IPS-NIHi7 (cell line): ENCODE measurements at regions not wholly inside any gene's neighbourhood (a gene's known extent, or its start where the extent isn't known, plus 50 kb on each side); places are given as distances from the start of the nearest gene placed in this dataset.
"Not testable (repeated sequence)": the region's sequence is repeated elsewhere in the genome, so short reads cannot be mapped to it uniquely, and the experiment has no call there.

Experiments used
- DNase-seq: peaks from one replicate; pipeline ENCODE4 v3.0.0; 2012; ENCODE audit warnings: mixed read lengths; ENCODE audit errors: extremely low spot score

DNA sequence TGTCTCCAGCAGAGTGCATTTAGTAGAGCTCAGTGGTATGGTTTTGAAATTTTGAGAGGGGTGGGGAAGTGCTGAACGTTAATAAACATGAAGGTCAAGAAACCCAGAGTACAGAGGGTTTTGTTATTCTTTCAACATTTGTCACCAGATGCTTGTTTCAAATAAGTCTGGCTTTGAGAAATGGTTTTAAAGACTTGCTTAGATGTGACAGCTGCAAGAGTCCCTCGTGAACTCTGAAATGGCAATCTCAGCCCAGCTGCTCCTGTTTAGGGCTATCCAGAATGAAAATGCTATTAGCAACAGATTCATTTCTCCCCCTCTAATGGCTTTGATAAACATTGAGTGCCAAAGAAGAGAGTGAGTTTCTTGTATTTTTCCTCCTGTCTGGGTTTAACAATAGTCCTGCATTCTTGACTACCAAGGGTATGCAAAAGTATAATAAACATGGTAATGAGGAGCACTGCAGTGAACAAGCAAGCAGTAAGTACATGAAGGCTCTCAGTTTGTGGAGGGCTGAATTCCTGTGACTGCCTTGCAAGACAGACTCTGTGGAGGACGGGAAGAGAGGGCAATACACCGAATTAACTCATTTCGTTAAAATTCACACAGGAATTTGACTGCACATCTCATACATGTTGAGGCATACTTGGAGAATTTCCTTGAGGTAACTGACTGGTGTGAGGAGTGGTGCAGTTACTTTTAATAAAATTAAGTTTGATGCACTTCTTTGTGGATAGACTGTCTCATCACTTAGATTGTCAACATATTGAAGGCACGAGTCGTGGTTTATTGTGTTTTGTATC lies 490.9 kb downstream of the REEP3 start:
- DNase-seq = no peak

DNA sequence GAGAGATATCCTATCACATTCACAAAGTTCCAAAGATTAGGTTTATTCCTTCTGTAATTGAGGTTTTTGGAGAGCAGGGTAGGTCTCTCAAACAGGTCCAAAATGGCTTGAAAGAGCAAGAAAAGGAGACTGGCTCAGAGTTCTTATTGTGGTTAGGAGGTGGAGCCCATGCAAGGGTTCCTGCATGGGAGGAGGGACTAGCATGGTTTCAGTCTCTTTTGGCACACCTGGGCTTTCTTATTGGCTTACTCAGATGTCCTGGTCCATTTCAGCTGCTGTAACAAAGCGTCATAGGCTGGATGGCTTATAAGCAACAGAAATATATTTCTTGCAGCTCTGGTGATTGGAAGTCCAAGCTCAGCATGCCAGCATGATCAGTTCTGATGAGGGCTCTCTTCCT lies 493.1 kb downstream of the REEP3 start:
- DNase-seq = no peak

DNA sequence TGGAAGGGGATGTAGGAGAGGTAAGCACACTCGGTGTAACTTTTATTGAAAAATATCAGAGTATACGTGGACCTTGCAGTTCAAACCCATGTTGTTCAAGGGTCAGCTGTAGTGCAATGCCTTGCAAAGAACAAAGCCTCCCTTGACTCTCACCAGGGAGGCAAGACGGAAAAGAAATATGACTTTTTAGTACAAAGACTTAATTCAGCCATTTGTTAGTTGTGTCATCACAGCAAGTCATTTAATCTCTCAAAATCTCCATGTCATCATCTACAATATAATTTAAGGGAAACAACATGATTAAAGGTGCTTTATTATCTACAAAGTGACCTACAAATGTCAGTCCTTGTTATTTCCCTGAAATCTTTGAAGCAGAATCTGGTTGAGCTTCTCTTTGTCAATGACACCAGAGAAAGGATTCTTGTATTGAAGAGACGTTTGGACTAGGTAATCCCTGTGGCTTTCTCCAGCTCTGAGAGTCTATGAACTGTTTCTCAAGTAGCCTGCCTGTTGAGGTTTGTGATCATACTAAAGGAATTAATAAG lies 502.8 kb downstream of the REEP3 start:
- DNase-seq = no peak

DNA sequence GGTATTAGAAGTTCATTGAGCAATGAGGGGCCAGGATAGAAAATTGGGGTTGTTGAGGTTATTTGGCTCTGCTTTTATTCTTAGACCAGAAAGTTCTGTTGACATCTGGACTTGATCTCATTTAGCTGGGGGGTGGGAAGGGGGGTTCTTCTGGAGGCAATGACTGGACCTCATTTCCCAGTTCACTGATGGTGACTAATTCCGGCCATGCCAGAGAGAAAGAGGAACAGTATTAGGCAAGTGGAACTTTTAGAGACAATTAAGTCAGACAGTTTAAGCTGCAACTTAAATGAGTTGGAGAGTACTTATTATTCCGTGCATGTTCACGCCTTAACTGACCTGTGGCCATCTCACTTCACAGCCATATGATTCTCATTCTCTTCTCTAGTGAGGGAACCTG lies 512.5 kb downstream of the REEP3 start:
- no peak for DNase-seq

DNA sequence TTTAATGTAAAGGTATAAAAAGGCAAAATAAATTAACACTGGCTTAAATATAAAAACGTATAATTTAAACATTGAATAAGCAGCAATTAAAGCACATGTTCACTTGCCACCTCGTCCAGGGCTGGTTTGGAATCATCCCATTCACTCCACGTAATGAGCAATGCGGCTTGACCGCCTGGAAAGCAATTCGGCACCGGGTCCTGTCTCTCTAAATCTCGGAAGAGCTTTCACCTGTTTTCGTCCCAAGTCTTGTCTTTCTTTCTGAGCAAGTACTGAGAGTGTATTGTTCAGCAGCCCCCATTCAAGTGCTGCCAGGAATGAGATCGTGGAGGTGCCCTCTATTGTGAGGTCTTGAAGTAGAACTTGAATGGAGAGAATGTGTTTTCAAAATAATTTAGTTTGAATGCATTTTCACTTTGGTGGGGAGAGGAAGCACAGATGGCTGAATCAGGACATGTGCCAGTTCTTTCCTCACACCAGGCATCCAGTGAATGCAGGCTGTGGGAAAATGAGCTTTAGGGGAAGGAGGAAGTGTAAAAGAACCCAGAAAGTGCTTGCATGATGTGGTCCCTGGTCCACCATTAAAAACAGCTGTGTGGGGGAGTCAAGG lies 515.2 kb downstream of the REEP3 start:
- no peak for DNase-seq

DNA sequence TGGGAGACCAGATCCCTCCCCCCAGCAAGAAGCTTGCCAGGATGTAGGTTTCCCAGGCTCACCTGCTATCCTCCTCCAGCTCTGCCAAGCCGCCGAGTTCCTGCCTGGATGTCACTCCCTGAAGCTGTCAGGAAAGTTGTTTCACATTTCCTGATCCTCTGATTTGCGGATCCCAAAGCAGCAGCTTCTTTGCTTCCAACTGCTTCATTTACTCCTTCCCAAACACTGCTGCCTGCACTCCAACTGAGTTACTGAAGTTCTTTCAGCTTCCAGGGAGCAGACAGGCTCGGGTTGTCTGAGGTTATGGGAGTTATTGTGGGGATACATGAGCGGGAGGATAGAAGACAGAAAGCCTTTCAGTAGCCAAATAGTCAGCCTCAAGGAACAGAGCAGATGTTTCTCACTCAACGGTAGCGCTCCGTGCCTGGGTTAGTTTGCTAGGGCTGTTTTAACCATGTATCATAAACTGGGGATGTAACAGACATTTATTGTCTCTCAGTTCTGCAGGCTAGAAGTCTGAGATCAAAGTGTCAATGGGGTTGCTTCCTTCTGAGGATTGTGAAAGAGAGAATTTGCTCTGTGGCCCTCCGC lies 516.0 kb downstream of the REEP3 start:
- DNase-seq = no peak

DNA sequence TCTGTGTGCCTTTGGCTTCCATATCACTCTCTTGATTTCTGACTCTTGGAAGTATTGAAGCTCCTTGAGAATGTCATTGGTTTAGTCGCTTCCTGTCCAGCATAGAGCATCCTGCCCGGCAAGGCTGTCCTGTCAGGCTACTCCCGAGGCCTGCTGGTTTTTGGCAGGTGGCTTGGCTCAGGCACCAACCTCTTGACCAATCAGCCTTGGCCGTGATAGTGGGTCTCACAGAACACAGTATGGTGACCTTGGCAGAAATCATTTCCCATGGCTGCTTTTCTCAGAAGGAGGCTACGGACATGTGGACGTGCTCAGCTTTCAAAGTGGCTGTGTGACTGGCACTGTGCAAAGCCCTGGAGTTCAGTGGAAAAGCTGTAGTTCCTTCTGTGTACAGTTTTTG lies 516.9 kb downstream of the REEP3 start:
- DNase-seq = no peak

DNA sequence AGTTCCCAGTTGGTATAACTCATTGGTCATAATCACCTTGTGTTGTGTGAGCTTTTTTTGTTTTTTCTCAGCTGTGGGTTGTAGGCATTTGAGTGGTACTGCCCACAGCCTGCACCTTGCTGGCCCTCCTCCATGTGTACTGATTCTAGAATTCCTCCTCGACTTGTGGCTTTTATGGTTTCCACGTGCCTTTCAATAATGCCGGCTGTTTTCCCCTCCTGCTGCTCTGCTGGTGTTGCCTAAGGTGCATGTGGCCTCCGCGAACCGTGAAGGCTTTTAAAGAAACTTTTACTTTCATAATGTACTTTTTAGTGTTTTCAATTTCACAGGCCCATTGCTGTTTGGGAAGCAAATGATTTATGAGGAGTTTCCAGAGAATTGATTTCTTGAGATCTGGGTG lies 518.0 kb downstream of the REEP3 start:
- DNase-seq = no peak

DNA sequence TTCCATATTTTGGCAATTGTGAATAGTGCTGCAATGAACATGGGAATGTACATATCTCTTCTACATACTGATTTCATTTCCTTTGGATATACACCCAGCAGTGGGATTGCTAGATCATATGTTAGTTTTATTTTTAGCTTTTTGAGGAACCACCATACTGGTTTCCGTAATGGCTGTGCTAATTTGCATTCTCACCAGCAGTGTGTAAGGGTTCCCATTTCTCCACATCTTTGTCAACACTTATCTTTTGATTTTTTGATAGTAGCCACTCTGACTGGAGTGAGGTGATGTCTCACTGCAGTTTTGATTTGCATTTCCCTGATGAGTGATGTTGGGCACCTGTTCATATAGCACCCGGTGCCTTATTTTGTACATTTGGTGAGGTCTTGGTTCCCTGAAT lies 519.6 kb downstream of the REEP3 start:
- no peak for DNase-seq

DNA sequence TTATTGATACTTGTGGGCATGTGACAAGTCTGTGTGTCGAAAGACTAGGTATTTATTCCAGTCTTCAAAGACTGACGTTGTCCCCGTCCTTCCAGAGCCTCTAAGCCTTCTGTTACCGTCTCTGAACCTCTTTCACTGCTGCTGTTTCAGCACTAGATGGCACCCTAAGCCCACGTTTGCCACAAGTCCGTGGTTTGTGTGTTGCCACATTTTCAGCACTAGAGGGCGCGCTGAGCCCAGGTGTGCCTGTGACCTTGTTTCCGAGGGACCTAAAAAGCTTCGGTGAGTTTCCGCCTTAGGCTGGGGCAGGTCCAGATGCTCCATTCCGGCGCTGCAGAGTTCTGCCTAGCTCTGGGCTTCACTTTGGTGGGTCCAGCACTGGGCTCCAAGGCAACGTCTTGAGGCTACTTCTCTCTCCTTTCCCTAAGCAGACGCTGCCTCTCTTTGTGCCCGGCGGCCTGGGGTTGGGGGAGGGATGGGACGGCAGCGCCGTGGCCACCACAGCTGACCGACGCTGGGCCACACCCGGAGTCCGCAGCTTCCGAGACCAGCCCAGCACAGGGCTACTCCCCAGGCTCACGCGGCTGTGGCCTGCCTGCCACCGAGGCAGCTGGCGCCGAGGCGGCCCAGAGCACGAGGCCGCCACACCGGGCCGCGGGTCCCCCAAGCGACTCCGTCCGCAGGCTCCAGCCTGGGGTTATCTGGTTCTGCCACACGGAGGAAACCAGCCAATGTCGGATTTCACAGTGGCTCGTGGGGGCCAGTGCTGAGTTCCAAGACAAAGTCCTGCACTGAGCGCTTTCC lies 520.2 kb downstream of the REEP3 start:
- peak; percentile 83 for DNase-seq

DNA sequence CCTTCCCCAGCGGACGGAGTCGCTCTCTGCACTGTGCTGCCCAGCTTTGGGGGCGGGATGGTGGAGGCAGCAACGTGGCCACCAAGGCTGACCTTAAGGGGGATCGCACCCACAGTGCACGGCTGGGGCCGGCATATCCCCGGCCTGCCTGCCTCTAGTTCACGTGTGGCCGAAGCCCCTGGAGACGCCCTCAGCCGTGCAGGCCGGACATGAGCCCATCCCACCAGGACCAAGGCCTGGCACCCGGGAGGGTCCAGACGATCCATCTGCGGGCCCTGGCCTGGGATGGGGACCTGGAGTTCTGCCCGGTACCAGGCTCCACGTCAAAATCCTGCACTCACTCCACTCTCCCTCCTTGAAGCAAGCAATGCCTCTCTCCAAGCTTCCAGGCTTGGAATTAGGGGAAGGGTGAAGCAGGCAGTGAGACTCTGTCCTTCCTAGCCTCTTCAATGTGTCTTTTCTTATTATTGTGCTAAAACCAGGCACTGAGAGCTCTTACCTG lies 520.8 kb downstream of the REEP3 start:
- DNase-seq = no peak

DNA sequence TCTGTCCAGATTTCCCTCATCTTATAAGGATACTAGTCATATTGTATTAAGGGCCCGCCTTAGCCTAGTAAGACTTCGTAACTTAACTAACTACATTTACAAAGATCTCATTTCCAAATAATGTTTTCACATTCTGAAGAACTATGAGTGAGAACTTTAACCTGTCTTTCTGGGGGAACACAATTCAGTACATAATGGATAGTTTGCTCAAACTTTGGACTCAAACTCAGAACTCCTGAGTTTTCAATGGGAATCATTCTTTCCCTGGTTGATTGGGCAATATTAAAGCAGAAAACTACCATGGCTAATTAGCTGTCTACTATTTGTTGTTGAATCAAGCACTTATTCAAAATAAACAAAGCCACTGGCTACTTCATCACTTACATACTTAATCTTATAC lies 522.9 kb downstream of the REEP3 start:
- DNase-seq = no peak

DNA sequence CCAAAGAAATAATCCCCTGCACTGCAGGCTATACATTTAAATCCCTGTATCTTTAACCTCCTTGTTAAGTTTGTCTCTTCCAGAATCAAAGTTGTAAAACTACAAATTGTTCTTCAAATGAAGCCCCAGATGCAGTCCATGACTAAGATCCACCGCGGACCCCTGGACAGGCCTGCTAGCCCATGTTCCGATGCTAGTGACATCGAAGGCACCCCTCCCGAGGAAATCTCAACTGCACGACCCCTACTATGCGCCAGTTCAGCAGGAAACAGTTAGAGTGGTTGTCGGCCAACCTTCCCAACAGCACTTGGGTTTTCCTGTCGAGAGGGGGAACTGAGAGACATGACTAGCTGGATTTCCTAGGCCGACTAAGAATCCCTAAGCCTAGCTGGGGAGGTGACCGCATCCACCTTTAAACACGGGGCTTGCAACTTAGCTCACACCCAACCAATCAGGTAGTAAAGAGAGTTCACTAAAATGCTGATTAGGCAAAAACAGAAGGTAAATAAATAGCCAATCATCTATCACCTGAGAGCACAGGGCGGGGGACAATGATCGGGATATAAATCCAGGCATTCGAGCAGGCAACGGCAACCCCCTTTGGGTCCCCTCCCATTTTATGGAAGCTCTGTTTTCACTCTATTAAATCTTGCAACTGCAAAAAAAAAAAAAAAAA lies 523.9 kb downstream of the REEP3 start:
- DNase-seq = not testable (repeated sequence)

DNA sequence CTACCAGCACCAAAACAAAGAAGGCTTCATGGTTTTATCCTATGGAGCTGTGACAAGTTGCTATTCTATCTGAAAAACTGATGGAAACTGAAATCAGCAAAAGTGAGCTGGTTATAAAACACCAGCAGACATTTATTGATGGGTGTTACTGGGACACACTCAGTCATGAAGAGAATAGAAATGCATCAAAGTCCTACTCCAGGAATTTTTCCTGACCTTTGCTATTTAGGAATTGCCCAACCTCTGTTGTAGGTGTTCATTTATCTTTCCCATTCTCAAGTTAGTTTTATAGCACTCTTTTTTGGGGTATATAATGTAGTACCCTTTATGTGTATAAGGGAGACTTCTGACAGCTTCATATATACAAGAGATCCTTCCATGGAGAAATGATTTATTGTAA lies 533.2 kb downstream of the REEP3 start:
- DNase-seq = no peak

DNA sequence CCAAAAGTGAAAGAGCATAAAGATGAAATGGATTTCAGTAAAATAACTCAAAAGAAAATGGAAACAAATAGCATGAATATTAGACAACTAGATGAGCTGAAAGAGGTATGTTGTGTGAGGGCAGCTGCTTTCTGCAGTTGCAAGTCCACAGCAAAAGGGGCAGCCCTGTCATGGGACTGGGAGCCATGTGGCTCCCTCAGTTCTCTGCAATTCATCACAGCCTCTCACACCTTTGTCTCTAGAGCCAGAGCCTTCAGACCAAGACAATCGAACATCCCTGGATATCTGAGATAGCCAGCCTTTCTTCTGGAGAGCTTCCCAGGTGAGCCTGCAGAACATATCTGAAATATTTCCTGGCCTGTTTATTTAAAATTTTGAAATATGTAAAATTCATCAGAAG lies 538.7 kb downstream of the REEP3 start:
- DNase-seq = peak; percentile 30

DNA sequence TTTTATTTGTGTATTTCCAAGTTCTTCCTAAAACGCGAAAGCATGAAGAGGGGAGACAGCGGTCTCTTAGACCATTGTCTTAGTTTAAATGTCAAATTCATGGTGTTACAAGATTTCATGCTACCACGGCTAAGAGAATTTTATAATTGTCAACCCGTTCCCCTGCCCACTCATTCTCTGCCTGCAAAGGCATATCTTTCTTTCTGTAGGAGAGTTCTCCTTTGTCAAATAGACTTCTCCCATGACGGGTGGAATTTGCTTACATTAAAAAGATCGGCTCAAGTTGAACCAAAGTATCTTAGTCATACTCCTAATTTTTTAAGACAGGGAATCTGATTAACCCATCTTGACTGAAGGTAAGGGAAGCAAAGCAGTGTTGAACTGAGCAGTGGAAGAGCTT lies 539.2 kb downstream of the REEP3 start:
- no peak for DNase-seq

DNA sequence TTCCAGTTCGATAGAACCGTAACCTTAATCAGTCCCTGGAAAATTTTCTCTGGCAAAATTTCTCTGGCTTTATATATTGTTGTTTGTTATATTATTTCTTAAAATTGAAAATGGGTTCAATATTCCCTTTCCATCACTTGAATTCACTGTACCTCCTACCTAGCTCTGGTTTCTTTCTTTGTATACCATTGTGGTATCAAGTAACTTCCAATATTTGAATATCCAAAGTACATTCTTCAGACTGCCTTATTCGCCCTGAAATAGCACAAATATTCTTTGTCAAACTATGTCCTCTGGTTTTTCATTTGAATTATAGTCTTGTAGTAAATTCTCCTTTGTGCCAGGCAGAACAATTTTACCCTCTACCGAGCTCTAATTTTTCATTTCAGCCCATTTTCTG lies 541.6 kb downstream of the REEP3 start:
- DNase-seq = no peak

DNA sequence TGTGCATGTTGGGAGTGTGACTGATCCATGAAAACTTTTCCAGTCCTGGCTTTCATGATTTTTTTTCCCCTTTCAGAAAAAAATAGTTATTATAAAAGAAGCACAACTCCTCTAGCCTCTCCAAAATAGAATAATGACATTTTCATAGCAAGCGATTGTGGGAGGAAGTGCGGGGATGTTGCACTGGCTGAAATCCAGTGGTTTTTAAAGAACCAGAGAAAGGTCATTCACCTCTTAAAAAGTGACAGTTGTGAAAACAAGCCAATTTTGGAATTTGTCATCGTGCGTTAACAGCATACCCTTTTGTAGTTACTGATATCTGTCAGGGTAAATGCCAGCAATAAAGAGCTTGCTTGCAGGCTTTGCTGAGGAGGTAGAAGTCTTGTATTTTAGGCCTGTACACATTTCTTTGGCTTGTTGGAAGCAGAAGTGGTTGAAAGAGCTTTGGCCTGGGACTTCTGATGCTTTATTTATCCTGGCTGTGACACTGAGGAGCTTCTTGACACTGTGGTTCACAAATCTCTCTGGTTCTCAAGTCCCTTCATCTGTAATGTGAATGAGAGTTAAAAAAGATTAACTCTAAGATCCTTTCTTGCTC lies 545.9 kb downstream of the REEP3 start:
- DNase-seq = no peak

DNA sequence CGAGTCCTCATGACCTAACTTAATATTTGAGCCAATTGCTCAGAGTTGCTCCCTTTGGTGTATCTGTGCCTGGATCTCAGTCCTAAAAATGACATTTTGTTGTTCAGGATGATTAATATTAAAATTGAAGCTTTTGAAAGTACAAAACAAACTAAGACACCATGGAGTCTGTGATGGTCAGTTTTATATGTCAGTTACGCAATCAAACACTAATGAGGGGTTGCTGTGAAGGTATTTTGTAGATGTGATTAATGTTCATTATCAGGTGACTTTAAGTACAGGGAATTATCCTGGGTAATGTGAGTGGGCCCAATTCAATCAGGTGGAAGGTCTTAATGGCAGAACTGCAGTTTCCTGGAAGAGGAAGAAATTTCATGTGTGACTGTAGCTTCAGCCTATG lies 546.7 kb downstream of the REEP3 start:
- no peak for DNase-seq

DNA sequence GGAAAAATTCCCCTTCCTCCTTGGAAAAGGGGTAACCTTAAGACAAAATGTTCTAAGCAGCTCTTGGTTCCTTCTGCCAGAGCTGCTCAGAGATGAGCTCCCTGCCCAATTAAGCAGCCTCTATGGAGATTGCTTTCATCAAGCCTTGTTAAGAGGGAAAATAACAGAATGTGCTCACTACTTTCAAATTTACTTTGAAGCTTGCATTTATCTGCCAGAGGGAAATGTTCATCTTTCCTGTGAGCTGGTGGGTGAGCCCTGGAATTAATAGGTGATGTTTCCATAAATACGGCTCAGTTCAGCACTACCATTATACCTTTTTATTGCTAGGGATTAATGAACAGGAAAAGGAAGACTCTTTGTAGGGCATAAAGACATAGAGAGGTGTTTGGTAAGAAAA lies 549.0 kb downstream of the REEP3 start:
- DNase-seq = no peak

DNA sequence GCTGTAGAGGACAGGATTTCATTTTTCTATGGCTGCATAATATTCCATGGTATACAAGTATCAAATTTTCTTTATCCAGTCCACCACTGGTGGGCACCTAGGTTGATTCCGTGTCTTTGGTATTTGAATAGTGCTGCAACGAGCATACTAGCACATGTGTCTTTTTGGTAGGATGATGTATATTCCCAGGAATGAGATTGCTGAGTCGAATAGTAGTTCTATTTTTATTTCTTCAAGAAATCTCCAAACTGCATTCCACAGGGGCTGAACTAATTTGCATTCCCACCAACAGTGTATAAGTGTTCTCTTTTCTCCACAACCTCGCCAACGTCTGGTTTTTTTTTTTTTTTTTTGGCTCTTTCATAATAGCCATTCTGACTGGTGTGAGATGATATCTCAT lies 550.0 kb downstream of the REEP3 start:
- no peak for DNase-seq
